WI38 (cell line): ENCODE measurements at regions not wholly inside any gene's neighbourhood (a gene's known extent, or its start where the extent isn't known, plus 50 kb on each side); places are given as distances from the start of the nearest gene placed in this dataset.

Experiments
- H3K4me3 ChIP-seq: 2 replicates; pipeline ENCODE4 v1.5.1; 2011; ENCODE audit warnings: low read depth, mild to moderate bottlenecking, control low read depth, low read length
- TF ChIP-seq, protein P1 (sequence below): IDR thresholded peaks from 2 replicates; pipeline ENCODE4 v1.5.1; 2012; ENCODE audit warnings: low read depth, mild to moderate bottlenecking, control low read depth, low read length

DNA sequence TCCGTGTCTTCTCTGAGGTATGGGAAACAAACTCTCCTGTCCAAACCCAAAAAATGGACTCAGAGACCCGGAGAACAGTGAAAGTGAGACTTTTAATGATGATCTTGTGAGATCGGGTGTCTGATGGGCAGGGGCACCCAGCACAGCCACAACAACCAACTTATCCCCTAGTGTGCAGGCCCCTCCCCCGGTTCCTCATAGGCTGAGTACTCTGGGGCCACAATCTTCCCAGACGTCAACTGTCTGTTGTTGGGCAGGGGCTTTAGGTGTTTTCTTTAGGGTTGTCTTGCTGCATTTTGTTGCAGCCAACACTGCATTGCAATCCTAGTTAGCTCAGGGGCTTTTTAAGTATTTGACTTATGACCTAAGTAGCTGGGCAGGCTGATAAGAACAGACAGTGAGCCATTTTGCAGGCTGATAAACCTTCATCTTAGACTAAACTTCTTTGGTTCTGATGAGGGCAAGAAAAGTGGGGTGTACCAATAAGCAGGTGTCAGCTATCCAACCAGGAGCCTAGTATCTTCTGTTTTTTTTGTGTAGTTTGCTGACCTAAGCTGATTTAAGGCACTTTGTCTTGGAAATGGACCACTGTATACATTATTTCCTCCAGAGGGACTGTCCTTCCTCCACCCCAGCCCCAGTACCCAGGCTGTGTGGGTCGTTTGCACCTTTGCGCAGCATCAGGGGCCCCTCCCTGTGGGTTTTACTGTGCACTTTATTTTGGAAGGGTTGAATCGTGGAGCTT, 1323.6 kb downstream of the TBC1D22A start:
- H3K4me3 ChIP-seq = no peak overlapping the region
- TF ChIP-seq, protein P1, sequence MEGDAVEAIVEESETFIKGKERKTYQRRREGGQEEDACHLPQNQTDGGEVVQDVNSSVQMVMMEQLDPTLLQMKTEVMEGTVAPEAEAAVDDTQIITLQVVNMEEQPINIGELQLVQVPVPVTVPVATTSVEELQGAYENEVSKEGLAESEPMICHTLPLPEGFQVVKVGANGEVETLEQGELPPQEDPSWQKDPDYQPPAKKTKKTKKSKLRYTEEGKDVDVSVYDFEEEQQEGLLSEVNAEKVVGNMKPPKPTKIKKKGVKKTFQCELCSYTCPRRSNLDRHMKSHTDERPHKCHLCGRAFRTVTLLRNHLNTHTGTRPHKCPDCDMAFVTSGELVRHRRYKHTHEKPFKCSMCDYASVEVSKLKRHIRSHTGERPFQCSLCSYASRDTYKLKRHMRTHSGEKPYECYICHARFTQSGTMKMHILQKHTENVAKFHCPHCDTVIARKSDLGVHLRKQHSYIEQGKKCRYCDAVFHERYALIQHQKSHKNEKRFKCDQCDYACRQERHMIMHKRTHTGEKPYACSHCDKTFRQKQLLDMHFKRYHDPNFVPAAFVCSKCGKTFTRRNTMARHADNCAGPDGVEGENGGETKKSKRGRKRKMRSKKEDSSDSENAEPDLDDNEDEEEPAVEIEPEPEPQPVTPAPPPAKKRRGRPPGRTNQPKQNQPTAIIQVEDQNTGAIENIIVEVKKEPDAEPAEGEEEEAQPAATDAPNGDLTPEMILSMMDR = no peak

DNA sequence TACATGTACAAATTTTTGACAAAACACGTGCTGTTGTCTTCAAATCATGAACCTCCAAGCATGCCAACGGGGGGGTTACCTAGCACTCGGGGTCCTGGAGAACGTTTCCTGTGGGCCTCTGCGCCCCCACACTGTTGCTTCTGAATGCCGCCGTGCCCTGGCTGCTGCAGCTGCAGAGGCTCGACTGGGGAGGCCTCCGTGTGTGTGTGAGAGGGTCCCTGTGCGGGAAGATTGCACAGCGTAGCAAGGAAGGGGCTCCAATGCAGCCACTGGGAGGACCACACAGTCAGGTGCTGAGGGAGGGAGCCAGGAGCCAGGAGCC, 1322.2 kb downstream of the TBC1D22A start:
- no peak overlapping the region for H3K4me3 ChIP-seq

DNA sequence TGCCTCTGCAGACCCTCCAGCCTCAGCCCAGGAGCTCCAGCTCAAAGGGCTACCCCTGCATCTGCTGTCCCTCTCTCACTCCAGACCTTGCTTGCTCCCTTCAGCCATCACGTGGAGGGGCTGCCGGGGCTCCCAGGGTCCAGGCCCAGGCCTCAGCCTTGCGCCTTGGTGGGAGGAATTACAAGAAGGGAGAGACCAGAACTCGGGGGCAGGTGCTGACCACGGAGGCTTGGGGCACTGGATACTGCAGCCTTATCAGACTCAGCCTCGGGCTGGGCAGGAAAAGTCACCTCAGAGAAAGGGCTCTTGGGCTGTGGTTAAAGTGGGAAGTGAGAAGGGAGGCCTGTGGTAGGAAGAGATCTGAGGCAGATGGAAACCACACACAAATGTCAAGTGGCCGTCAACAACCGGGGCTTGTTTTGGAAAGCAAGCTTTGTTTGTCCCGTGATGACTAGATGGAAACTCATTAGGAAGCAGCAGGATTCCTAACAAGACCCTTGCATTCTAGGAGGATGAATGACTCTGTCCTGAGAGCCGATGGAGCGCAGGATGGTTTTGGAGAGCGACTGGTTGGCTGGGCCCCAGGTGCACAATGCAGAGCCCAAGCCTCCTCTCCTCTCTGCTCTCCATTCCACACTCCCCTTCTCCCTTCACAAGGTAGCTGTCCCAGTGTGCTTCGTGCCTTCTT, 1321.7 kb downstream of the TBC1D22A start:
- H3K4me3 ChIP-seq = no peak overlapping the region
- TF ChIP-seq, protein P1 = no peak

More for the DNA sequence above, 1322.2 kb downstream of the TBC1D22A start:
- TF ChIP-seq, protein P1 = no peak

DNA sequence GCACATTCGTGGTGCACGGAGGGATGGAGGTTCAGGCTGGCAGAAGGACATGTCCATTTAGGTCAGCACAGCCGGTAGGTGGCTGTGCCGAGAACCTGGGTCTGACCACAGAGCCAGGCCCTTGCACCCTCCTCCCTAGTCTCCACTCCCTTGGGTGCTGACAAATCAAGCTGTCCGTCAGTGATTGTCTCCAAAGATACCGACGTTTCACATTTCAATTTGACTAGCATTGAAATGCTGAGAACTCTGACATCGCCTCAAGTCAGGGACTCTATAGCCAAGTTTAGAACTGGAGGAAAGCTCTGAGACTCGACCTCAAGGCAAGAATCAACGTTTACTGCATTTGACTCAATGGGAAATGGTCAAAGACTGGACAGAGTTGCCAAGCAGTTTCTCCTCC, 1321.1 kb downstream of the TBC1D22A start:
- H3K4me3 ChIP-seq = no peak overlapping the region
- TF ChIP-seq, protein P1 = no peak

DNA sequence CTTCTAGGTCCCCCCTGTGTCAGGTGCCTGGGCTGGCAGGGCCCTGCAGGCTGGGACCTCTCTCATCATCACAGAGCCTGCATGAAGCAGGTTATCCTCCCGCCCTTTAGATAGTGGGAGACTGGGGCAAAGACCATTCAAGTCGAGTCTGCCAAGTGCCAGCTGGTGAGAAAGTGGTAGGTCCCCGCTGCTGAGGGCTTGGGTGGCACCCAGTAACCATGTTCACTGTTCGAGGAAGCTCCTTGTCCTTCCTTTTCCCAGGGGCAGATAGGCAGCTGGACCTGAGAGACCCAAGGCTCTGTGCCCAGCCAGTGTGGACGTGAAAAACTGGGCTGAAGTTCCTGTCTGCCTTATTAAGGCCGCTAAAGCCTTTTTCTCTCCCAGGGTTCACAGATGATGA, 1319.8 kb downstream of the TBC1D22A start:
- H3K4me3 ChIP-seq = no peak overlapping the region
- TF ChIP-seq, protein P1 = no peak

DNA sequence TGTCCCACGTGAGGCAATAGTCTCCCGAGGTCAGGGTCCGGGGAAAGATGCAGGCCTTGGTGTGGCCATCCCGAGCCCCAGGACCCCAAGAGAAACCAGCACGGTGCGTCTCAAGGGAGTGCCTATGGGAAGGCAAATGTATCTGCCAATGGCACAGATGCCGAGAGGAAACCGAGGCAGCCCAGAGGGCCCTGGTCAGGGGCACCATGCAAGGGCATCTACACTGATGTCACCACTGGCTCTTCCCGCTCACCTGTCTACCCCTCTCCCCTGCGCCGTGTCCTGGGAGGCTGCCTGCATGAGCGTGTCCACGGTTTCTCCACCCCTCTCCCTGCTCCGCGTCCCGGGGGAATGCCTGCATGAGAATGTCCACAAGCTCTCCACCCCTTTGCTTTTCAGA, 1318.8 kb downstream of the TBC1D22A start:
- H3K4me3 ChIP-seq = no peak overlapping the region
- TF ChIP-seq, protein P1 = no peak

DNA sequence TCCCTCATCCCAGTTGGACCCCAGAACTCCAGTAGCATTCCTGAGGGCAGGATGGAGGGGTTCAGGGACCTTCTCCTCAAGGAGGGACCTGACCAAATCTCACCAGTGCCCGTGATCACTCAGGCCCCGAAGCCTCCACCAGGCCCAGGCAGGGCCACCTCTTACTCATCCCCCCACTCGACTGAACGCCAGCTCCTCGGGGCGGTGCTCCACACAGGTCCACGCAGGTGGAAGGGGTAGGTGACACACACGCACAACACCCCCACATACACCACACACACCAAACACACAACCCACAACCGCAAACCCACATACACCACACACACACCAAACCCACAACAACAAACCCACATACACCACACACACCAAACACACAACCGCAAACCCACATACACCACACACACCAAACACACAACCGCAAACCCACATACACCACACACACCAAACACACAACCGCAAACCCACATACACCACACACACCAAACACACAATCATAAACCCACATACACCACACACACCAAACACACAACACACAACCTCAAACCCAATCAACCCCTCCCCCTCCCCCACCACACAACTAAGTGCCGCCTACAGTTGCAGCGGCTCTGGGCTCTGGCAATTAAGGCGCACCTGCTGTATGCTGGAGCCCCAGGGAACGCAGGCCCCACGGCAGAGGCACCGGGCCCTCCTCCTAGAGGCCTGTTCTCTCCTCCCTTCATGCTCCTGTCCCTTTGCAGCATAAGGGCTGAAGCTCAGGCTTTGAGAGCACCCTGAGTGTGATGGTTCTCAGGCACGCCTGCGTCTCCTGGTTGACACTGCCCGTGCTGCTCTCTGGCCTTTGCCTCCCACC, 1318.1 kb downstream of the TBC1D22A start:
- no peak overlapping the region for H3K4me3 ChIP-seq
- TF ChIP-seq, protein P1 = no peak
